Caco-2 (cell line): ENCODE measurements at regions not wholly inside any gene's neighbourhood (a gene's known extent, or its start where the extent isn't known, plus 50 kb on each side); places are given as distances from the start of the nearest gene placed in this dataset.

Source experiments
- BruUV-seq: library from RNA; stranded (reverse); fragments of 400-500 nt; replicated peaks from 2 replicates; lab custom pipeline; 2021; lab: Mats Ljungman, UMichigan
- CTCF ChIA-PET: fragments of 300-600 bp; sonication (Branson Sonifier 250); formaldehyde crosslinking; loops from one replicate; lab custom pipeline; 2022; ENCODE audit warnings: antibody characterized with exemption; lab: Charles Lee
- POLR2A ChIA-PET: fragments of 300-600 bp; sonication (Branson Sonifier 250); formaldehyde crosslinking; loops from one replicate; lab custom pipeline; 2022; ENCODE audit warnings: antibody characterized with exemption; lab: Charles Lee
- DNase-seq, 2 experiments: peaks; one replicate each; pipeline versions ENCODE4 v3.0.0 to v3.0.0-alpha.2; 2020 to 2022
- H3K27me3 ChIP-seq: replicated peaks from 2 replicates; pipeline ENCODE4 v1.6.0; 2011; ENCODE audit warnings: low read length; ENCODE audit not compliant: control insufficient read depth, insufficient read depth
- H3K36me3 ChIP-seq: 2 replicates; pipeline ENCODE4 v1.5.1; 2011; ENCODE audit warnings: low read length; ENCODE audit not compliant: control insufficient read depth, insufficient read depth
- H3K4me1 ChIP-seq: fragments of 250-450 bp; sonication (Bioruptor Pico); 2 replicates; pipeline ENCODE4 v1.5.1; 2020; ENCODE audit warnings: mild to moderate bottlenecking
- H3K4me3 ChIP-seq: 2 replicates; pipeline ENCODE4 v1.5.1; 2011; ENCODE audit warnings: low read depth, mild to moderate bottlenecking, control low read depth, low read length
- H3K9me3 ChIP-seq: fragments of 250-450 bp; sonication (Bioruptor Pico); 2 replicates; pipeline ENCODE4 v1.5.1; 2020; ENCODE audit warnings: mild to moderate bottlenecking, moderate library complexity
- H3K27ac Mint-ChIP-seq: one replicate; pipeline ENCODE4 v1.8.0; 2022; ENCODE audit warnings: mixed read lengths; ENCODE audit not compliant: unreplicated experiment
- H3K27me3 Mint-ChIP-seq: one replicate; pipeline ENCODE4 v1.8.0; 2022; ENCODE audit warnings: mixed read lengths; ENCODE audit not compliant: insufficient read depth, unreplicated experiment
- H3K36me3 Mint-ChIP-seq: one replicate; pipeline ENCODE4 v1.8.0; 2022; ENCODE audit warnings: mild to moderate bottlenecking, mixed read lengths; ENCODE audit not compliant: insufficient read depth, unreplicated experiment
- H3K4me1 Mint-ChIP-seq: one replicate; pipeline ENCODE4 v1.8.0; 2022; ENCODE audit warnings: low read depth, mixed read lengths; ENCODE audit not compliant: unreplicated experiment
- H3K4me3 Mint-ChIP-seq: one replicate; pipeline ENCODE4 v1.8.0; 2022; ENCODE audit warnings: mild to moderate bottlenecking, moderate library complexity, mixed read lengths; ENCODE audit not compliant: unreplicated experiment
- H3K9me3 Mint-ChIP-seq: one replicate; pipeline ENCODE4 v1.8.0; 2022; ENCODE audit warnings: mixed read lengths; ENCODE audit not compliant: unreplicated experiment
- intact Hi-C: fragments of 100-400 bp; cut with micrococcal nuclease; formaldehyde crosslinking; loops from one replicate; pipeline ENCODE4 v1.10.0; 2022; ENCODE audit not compliant: unreplicated experiment
- TF ChIP-seq, protein P1 (sequence below), 2 experiments: fragments of 200-600 bp in 1 of 2; IDR thresholded peaks; 1 replicate in 1 of 2; 2 replicates in 1 of 2; pipeline versions ENCODE4 v1.5.1 to v1.8.0; 2011 to 2022; ENCODE audit warnings: antibody characterized with exemption in 1 of 2, control low read depth in 1 of 2, inconsistent platforms in 1 of 2, low read depth in 1 of 2, low read length in 1 of 2, mild to moderate bottlenecking in 1 of 2, moderate library complexity in 1 of 2; ENCODE audit not compliant: insufficient read depth in 1 of 2, severe bottlenecking in 1 of 2, unreplicated experiment in 1 of 2

DNA sequence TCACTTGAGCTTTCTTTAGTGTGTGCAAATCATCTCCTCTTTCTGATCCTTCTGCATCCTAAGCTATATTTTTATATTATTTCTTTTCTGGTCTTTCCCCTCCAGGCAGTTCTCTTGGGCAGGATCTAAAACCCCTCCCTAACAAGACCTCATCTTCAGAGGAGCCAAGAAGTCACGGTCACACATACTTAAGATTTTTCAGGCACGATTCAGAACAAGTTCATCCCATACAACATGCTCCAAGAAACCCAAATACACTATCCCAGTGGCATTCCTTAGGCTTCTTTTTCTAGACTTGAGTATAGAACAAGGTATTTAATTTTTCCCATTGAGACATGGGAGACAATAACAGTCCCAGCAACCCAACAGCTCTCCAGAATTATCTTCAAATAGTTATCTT lies 1251.5 kb downstream of the DNAJB9 start:
- no peaks in the 10 kb centered on the region for H3K9me3 ChIP-seq
- H3K36me3 Mint-ChIP-seq: no peaks in the 10 kb centered on the region
- intact Hi-C loops: no loop called here
- H3K27me3 Mint-ChIP-seq: no peaks in the 10 kb centered on the region
- TF ChIP-seq, protein P1, sequence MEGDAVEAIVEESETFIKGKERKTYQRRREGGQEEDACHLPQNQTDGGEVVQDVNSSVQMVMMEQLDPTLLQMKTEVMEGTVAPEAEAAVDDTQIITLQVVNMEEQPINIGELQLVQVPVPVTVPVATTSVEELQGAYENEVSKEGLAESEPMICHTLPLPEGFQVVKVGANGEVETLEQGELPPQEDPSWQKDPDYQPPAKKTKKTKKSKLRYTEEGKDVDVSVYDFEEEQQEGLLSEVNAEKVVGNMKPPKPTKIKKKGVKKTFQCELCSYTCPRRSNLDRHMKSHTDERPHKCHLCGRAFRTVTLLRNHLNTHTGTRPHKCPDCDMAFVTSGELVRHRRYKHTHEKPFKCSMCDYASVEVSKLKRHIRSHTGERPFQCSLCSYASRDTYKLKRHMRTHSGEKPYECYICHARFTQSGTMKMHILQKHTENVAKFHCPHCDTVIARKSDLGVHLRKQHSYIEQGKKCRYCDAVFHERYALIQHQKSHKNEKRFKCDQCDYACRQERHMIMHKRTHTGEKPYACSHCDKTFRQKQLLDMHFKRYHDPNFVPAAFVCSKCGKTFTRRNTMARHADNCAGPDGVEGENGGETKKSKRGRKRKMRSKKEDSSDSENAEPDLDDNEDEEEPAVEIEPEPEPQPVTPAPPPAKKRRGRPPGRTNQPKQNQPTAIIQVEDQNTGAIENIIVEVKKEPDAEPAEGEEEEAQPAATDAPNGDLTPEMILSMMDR (IDR thresholded peaks at IDR 0.05; ENCODE audit: insufficient read depth in 1 of 2, low read depth in 1 of 2, low read length in 1 of 2, severe bottlenecking in 1 of 2, unreplicated experiment in 1 of 2): no peak
- no peak overlapping the region for H3K27ac Mint-ChIP-seq
- no peak overlapping the region for H3K4me3 Mint-ChIP-seq
- DNase-seq: no peak
- ChIA-PET CTCF (no interaction called here), POLR2A (no interaction called here)
- no peak overlapping the region for H3K4me3 ChIP-seq
- no TSS peak for BruUV-seq
- H3K27me3 ChIP-seq: no peaks in the 10 kb centered on the region
- H3K4me1 Mint-ChIP-seq: no peaks in the 10 kb centered on the region
- H3K9me3 Mint-ChIP-seq: peaks cover 26% of the 10 kb centered on the region
- H3K4me1 ChIP-seq: no peaks in the 10 kb centered on the region
- no peaks in the 10 kb centered on the region for H3K36me3 ChIP-seq

DNA sequence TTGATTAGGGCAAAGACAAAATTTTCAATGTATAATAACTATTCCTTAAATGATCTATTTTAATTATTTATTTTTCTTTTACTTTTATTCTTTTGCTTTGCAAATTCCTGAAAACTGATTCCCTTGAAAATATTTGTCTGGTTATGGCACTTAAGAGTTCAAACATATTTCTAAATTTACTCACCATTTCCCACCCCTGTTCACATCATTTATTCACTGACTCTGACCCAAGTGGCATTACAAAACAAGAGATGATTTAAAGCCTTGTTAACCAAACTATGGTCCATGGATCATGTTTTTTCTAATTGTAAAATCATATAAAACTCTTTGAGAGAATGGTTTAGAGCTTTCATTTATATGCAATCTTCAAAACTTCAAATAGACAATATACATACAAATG lies 1256.1 kb upstream of the LRRN3 start:
- TF ChIP-seq, protein P1 (IDR thresholded peaks at IDR 0.05; ENCODE audit: insufficient read depth in 1 of 2, low read depth in 1 of 2, low read length in 1 of 2, severe bottlenecking in 1 of 2, unreplicated experiment in 1 of 2): no peak
- Histone ChIP-seq H3K9me3 (no peaks in the 10 kb centered on the region; the same call in 1 of the 2 replicates), H3K27me3 (no peaks in the 10 kb centered on the region), H3K4me1 (no peaks in the 10 kb centered on the region), H3K36me3 (no peaks in the 10 kb centered on the region), H3K4me3 (no peak overlapping the region)
- ChIA-PET POLR2A (no interaction called here), CTCF (no interaction called here)
- H3K36me3 Mint-ChIP-seq: no peaks in the 10 kb centered on the region
- DNase-seq: no peak
- no peak overlapping the region for H3K27ac Mint-ChIP-seq
- no TSS peak for BruUV-seq
- no peaks in the 10 kb centered on the region for H3K4me1 Mint-ChIP-seq
- H3K9me3 Mint-ChIP-seq: no peaks in the 10 kb centered on the region
- intact Hi-C loops: no loop called here
- peaks cover 6% of the 10 kb centered on the region for H3K27me3 Mint-ChIP-seq
- H3K4me3 Mint-ChIP-seq: no peak overlapping the region

DNA sequence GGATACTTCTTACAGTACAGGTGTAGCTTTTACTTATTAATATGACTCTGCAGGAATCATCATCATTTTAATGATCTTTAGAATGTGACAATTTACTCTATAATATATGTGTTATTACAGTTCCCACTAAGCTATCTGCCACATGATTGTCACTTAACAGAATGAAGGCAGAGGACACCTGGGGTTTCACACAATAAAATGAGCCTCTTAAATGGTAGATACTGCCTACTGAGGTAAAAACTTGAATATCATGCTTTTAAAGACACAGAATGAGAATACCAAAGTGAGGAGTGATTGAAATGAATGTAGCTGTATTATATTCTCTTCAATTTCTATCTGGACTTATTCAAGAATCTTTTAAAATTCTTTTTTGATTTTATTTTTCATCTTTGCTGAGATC lies 1255.3 kb upstream of the LRRN3 start:
- ChIA-PET POLR2A (no interaction called here), CTCF (no interaction called here)
- no peaks in the 10 kb centered on the region for H3K27me3 ChIP-seq
- no TSS peak for BruUV-seq
- intact Hi-C loops: no loop called here
- TF ChIP-seq, protein P1 (IDR thresholded peaks at IDR 0.05; ENCODE audit: insufficient read depth in 1 of 2, low read depth in 1 of 2, low read length in 1 of 2, severe bottlenecking in 1 of 2, unreplicated experiment in 1 of 2): no peak
- H3K27ac Mint-ChIP-seq: no peak overlapping the region
- no peak overlapping the region for H3K4me3 ChIP-seq
- H3K4me1 Mint-ChIP-seq: no peaks in the 10 kb centered on the region
- H3K9me3 Mint-ChIP-seq: no peaks in the 10 kb centered on the region
- no peaks in the 10 kb centered on the region; the same call in 1 of the 2 replicates for H3K9me3 ChIP-seq
- DNase-seq: no peak
- H3K4me3 Mint-ChIP-seq: no peak overlapping the region
- peaks cover 6% of the 10 kb centered on the region for H3K27me3 Mint-ChIP-seq
- no peaks in the 10 kb centered on the region for H3K4me1 ChIP-seq
- no peaks in the 10 kb centered on the region for H3K36me3 Mint-ChIP-seq
- H3K36me3 ChIP-seq: no peaks in the 10 kb centered on the region
